Thyroid gland (tissue), 4 donors: ENCODE measurements at regions not wholly inside any gene's neighbourhood (a gene's known extent, or its start where the extent isn't known, plus 50 kb on each side); places are given as distances from the start of the nearest gene placed in this dataset.

Experiments
- POLR2A ChIP-seq, 2 donors: fragments of 450-650 bp; IDR thresholded peaks; one replicate each; pipeline ENCODE4 v1.6.1; 2017; ENCODE audit warnings: antibody characterized with exemption in 2 of 2, mild to moderate bottlenecking in 2 of 2, moderate library complexity in 1 of 2
- TF ChIP-seq, protein P1 (sequence below), 6 experiments: fragments of 200-600 bp in 3 of 6; fragments of 450-650 bp in 3 of 6; sonication (generic) in 3 of 6; IDR thresholded peaks; one replicate each; pipeline ENCODE4 v1.5.1; 2016 to 2019; ENCODE audit warnings: antibody characterized with exemption in 6 of 6, mild to moderate bottlenecking in 2 of 6, inconsistent platforms in 1 of 6, moderate library complexity in 1 of 6

DNA sequence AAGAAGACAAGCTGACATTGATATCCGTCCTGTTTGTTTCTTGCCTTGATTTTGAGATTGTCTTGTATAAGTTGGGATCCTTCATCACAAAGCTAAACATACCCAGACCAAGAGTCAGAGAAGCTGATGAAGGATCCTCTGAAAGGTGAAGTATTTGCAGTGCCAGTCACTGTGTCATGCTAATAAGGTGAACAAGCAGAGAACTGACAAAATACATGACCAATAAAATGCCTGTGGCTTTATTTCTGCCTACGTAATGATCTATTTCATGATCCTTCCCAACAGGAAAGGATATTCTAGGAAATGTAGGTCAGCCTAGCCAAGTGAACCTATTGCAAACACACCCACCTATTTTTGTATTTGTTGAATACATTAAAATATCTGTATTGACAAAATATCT lies 351.3 kb upstream of the CDH9 start:
- TF ChIP-seq POLR2A (IDR thresholded peaks at IDR 0.05), result no peak
- TF ChIP-seq, protein P1, sequence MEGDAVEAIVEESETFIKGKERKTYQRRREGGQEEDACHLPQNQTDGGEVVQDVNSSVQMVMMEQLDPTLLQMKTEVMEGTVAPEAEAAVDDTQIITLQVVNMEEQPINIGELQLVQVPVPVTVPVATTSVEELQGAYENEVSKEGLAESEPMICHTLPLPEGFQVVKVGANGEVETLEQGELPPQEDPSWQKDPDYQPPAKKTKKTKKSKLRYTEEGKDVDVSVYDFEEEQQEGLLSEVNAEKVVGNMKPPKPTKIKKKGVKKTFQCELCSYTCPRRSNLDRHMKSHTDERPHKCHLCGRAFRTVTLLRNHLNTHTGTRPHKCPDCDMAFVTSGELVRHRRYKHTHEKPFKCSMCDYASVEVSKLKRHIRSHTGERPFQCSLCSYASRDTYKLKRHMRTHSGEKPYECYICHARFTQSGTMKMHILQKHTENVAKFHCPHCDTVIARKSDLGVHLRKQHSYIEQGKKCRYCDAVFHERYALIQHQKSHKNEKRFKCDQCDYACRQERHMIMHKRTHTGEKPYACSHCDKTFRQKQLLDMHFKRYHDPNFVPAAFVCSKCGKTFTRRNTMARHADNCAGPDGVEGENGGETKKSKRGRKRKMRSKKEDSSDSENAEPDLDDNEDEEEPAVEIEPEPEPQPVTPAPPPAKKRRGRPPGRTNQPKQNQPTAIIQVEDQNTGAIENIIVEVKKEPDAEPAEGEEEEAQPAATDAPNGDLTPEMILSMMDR (IDR thresholded peaks at IDR 0.05), result no peak
